BE2C (cell line): ENCODE measurements at regions not wholly inside any gene's neighbourhood (a gene's known extent, or its start where the extent isn't known, plus 50 kb on each side); places are given as distances from the start of the nearest gene placed in this dataset.

Source experiments
- DNase-seq: peaks from one replicate; pipeline ENCODE4 v3.0.0-alpha.2; 2020
- H3K27me3 ChIP-seq: fragments of 250-450 bp; sonication (Bioruptor Pico); 2 replicates; pipeline ENCODE4 v1.5.1; 2020; ENCODE audit warnings: mild to moderate bottlenecking
- H3K36me3 ChIP-seq: fragments of 250-450 bp; sonication (Bioruptor Pico); 2 replicates; pipeline ENCODE4 v1.5.1; 2020; ENCODE audit warnings: mild to moderate bottlenecking
- H3K4me1 ChIP-seq: fragments of 250-450 bp; sonication (Bioruptor Pico); 2 replicates; pipeline ENCODE4 v1.5.1; 2020
- H3K4me3 ChIP-seq: 2 replicates; pipeline ENCODE4 v1.5.1; 2011; ENCODE audit warnings: low read depth, low read length
- H3K9me3 ChIP-seq: fragments of 250-450 bp; sonication (Bioruptor Pico); 2 replicates; pipeline ENCODE4 v1.5.1; 2020
- CTCF ChIP-seq: IDR thresholded peaks from 2 replicates; pipeline ENCODE4 v1.5.1; 2012; ENCODE audit warnings: mild to moderate bottlenecking, low read depth, low read length

- Histone ChIP-seq H3K36me3 (no peaks in the 10 kb centered on the region), H3K4me3 (no peak overlapping the region), H3K27me3 (no peaks in the 10 kb centered on the region), H3K9me3 (no peaks in the 10 kb centered on the region), H3K4me1 (no peaks in the 10 kb centered on the region)
- no peak for TF ChIP-seq CTCF
- no peak for DNase-seq
Observed at GRCh38 chr7:49367072-49367471, 406.4 kb upstream of the VWC2 start.

- Histone ChIP-seq H3K4me1 (no peaks in the 10 kb centered on the region), H3K9me3 (no peaks in the 10 kb centered on the region), H3K27me3 (no peaks in the 10 kb centered on the region), H3K4me3 (no peak overlapping the region), H3K36me3 (no peaks in the 10 kb centered on the region)
- no peak for DNase-seq
- TF ChIP-seq CTCF: no peak
Observed at GRCh38 chr7:49371771-49372170, 401.7 kb upstream of the VWC2 start.

GRCh38 chr7:49376817-49377375, 396.5 kb upstream of the VWC2 start:
- DNase-seq: no peak
- Histone ChIP-seq H3K36me3 (no peaks in the 10 kb centered on the region), H3K9me3 (no peaks in the 10 kb centered on the region), H3K27me3 (no peaks in the 10 kb centered on the region), H3K4me3 (no peak overlapping the region), H3K4me1 (no peaks in the 10 kb centered on the region)
- TF ChIP-seq CTCF: no peak

GRCh38 chr7:49386792-49387191, 386.6 kb upstream of the VWC2 start:
- no peaks in the 10 kb centered on the region for H3K27me3 ChIP-seq
- H3K9me3 ChIP-seq: no peaks in the 10 kb centered on the region
- no peaks in the 10 kb centered on the region for H3K4me1 ChIP-seq
- no peaks in the 10 kb centered on the region for H3K36me3 ChIP-seq
- H3K4me3 ChIP-seq: no peak overlapping the region
- no peak for TF ChIP-seq CTCF
- no peak for DNase-seq

- H3K36me3 ChIP-seq: no peaks in the 10 kb centered on the region
- DNase-seq: no peak
- no peak for TF ChIP-seq CTCF
- H3K4me1 ChIP-seq: no peaks in the 10 kb centered on the region
- H3K27me3 ChIP-seq: no peaks in the 10 kb centered on the region
- no peak overlapping the region for H3K4me3 ChIP-seq
- H3K9me3 ChIP-seq: no peaks in the 10 kb centered on the region
Observed at GRCh38 chr7:49389871-49390479, 383.5 kb upstream of the VWC2 start.

- TF ChIP-seq CTCF: no peak
- H3K4me3 ChIP-seq: no peak overlapping the region
- H3K9me3 ChIP-seq: no peaks in the 10 kb centered on the region
- no peak for DNase-seq
- no peaks in the 10 kb centered on the region for H3K27me3 ChIP-seq
- no peaks in the 10 kb centered on the region for H3K36me3 ChIP-seq
- no peaks in the 10 kb centered on the region for H3K4me1 ChIP-seq
Observed at GRCh38 chr7:49396229-49396628, 377.2 kb upstream of the VWC2 start.
